Bone marrow (tissue), 2 donors: ENCODE measurements at regions not wholly inside any gene's neighbourhood (a gene's known extent, or its start where the extent isn't known, plus 50 kb on each side); places are given as distances from the start of the nearest gene placed in this dataset.
"Not testable (repeated sequence)": the region's sequence is repeated elsewhere in the genome, so short reads cannot be mapped to it uniquely, and the experiment has no call there.

Experiments used
- DNase-seq, 2 donors: peaks; one replicate each; lab custom pipeline; 2025; lab: John Stamatoyannopoulos, UW

DNA sequence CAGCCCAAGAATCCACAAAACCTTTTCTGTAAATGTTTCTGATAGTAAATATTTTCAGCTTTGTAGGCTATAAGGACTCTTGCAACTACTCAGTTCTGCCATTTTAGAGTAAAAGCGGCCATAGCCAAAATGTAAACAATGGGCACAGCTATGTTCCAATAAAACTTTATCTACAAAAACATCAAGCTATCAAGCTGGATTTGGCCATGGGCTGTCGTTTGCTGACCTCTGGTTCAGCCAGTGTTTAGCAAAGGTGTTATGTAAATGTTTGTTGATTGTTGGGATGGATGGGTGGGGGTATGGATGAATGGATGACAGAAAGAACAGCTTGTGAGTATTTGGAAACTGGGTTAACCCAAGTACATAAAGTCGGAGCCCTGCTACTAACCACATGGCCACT lies 111.1 kb upstream of the VRK1 start:
- DNase-seq, result no peak

DNA sequence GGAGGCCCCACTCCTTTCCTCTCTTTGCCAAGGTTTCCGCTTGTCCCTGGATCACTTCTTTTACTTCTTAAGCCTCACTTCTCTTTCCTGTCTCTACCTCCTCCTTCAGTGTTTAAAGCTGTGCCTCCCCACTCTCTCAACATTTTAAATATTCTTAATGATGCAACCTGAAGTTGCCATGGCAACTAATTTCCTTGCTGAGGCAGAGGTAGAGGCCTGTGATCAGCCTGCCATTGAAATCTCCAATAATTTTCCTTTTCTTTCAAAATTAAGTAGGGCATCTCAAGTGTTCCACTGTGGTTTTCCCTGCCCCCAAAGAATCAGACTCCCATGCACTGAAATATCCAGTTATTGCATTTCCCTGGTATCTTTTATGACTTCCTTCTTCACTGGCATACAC lies 108.6 kb upstream of the VRK1 start:
- no peak for DNase-seq

DNA sequence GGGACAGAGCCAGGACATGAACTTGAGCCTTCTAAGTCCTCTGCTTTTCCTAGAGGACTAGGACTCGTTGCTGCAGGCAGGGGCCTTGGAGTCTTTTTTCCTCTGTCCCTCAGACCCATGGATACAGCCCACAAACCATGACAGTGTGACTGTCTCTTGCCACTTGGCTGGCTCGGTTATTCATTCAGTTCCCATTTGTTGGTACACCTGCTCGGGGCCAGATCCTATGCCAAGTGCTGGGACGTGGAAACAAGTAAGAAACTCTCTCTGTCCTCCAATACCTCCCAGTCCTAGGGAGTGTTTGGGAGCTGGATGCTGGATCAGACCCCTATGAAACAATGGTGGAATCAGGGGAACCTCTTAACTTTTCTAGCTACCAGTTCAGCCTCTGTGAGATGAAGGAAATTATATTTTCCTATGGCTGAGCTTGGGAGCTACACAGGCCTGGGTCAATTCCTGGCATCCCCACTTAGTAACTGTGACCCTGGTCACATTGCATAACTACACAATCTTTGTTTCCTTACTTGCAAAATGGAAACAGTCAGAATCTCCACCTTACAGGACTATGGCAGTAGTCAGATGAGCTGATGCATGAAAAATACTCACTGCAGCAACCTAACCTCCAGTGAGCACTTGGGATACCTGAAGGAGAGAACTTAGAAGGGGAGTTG lies 106.3 kb upstream of the VRK1 start:
- no peak for DNase-seq

DNA sequence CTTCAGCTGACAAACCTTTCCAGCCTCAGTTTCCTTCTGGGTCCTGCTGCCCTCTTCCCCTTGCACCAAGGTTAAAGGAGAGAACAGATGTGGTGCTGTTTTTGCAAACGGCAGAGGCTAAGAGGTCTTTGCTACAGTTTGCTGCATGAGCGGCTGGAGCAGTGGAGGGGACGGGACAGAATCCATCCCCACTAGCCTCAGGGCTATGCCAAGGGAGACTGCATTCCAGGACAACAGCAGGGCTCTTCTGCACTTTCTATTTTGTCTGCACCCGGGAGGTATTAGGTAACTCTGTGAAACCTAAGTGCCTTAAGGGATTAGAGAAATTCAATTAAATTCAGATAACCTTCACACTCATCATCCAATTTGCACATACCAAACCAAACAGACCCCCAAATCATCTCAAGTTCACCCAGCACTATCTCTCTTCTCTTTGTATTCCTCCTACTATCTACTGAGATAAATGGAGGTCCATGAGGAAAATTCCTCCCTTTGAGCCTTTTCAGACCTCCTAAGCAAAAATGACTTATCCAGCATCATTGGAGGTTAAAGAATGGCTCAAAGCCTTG lies 103.8 kb upstream of the VRK1 start:
- DNase-seq, result no peak

DNA sequence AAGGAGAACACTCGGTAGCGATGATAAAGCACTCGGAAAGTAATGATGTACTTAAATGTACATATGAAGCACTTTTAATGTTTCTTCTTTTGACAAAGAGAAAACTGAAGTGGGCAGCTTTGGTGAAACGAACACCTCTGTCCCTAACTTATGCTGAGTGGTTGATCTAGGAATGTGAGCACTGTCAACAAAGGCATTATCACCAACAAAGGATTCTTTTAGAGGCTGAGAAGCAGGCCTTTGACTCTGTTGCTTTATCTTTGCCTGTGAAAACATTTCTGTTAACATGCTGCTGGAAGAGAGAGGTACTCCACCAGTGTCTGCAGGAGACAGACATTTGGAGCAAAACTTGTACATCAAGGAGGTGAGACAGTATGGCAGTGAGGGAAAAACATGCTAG lies 103.2 kb upstream of the VRK1 start:
- no peak for DNase-seq

DNA sequence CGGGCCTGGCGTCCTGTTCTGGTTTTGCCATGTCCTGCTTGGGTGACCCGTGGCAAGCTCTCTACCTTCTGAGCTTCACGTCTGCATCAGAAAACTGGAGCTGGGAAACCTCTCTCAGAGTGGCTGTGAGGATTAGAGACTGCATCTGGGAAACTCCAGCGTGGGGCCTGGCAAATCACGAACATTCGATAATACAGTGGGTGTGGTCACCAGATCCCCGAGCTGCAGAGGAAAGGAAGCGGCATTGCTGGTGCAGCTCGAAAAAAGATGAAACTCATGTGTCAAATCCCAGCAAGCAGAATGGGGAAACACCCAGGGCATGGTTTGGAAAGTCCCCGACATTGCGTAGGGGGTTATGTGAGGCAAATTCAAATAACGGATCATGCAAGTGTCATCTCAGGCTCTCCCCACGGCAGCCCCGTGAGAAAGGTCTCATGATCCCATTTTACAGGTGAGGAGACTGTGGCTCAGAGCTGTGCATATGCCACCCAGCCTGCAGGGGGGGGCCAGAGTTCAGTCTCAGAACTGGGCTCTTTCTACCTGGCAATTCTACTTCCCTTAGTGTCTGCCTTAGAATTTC lies 98.1 kb upstream of the VRK1 start:
- DNase-seq, result no peak

DNA sequence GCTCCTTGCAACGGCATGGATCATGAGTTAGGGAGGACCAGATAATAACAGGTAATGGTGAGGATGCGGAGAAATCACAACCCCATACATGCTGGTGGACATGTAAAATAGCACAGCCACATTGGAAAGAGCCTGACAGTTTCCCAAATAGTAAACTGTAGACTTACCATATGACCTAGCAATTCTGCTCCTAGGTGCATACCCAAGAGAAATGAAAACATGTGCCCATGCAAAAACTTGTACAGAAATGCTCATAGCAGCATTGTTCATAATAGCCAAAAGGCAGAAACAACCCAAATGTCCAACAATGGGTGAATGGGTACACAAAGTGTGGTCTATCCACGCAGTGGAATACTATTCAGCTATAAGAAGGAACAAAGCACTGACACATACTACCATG lies 97.5 kb upstream of the VRK1 start:
- no peak for DNase-seq

DNA sequence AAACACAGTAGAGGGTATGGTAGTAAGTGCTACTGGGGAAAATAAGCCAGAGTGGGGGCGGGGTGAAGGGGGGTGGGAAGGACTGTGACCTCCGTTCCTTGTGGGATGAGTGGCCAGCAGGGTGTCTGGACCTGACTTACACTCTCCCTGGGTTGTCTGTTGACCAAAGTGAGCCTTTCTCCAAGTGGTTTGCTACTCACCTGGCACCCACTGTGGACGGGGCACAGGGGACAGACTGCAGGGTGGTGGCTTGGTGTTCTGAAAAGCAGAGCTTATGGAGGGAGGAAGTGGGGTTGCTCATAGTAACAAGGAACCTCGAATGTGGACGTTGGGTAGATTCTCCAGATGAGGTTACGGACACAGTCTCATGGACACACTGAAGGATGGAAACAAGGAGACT lies 94.4 kb upstream of the VRK1 start:
- no peak for DNase-seq

DNA sequence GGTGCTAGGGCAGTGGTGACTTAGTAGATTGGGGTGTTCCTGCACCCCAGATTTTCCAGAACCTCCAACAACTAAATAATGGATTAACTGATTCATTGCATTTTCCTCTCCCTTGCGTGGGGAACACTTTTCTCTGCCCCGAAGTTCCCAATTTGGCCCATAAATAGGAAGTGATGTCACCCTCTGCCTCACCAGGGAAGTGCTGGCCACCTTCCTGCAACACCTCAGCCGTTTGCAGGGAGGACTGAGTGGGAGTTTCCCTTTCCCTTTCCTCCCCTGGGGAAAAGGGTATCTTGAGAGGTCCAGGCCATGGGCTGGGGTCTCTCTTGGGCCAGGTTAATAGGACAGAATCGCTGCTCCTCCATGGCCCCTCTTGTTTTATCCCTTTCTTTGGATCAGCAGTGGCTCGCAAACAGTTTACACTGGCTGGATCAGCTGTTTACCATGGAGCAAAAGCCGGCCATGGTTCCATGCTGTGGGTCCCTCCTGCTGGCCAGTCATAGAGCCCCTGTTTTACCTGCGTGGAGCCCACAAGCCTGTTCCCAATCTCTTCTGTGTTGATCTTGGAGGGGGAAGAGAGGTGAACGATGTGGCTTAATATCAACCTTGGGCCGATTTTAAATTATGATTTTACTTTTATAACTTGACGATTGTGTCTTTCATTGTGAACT lies 91.6 kb upstream of the VRK1 start:
- DNase-seq, result no peak

DNA sequence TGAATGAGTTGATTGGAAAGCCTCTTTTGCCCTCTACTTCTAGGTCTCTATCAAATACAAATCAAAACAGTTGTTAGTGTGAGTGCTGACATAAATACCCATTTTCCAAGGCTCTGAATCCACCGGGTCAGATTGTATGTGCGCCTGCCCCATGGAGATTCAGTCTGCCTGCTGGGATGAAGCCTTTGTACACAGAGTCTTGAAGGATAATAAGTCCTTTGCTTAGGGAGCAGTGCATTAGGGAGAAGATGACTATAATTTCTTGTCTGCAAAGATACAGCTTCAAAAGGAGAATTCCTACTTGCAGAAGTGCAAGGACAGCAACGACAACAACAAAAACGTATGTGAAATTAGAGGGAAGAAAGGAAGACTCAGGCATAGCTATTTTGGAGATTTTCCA lies 90.3 kb upstream of the VRK1 start:
- no peak for DNase-seq

DNA sequence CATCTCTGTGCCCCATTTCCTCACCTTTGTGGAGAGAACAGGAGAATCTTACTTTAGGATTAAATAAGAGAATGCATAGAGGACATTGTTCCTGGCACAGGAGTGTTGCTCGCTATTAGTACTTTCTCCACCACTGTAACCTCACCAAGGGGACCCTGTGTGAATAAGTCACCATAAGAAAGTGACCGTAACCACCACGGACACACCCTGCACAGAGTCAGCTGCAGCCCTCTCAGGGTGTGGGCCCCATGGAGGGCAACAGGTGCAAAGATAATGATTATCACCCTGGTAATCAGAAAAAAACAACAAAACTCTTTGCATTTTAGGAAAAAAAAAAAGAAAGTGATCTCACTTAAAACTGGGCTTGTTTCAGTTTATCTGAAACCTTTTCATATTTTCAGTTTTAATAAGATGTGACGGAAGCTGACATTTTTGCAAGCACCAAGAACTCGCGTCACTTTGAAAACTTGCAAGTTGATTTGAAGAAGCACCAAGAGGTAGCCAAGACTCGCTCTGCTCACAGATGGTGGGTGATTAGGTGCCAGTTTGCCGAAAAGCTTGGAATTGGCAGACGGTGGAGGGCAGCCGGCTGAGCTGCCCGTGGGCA lies 87.0 kb upstream of the VRK1 start:
- no peak for DNase-seq

DNA sequence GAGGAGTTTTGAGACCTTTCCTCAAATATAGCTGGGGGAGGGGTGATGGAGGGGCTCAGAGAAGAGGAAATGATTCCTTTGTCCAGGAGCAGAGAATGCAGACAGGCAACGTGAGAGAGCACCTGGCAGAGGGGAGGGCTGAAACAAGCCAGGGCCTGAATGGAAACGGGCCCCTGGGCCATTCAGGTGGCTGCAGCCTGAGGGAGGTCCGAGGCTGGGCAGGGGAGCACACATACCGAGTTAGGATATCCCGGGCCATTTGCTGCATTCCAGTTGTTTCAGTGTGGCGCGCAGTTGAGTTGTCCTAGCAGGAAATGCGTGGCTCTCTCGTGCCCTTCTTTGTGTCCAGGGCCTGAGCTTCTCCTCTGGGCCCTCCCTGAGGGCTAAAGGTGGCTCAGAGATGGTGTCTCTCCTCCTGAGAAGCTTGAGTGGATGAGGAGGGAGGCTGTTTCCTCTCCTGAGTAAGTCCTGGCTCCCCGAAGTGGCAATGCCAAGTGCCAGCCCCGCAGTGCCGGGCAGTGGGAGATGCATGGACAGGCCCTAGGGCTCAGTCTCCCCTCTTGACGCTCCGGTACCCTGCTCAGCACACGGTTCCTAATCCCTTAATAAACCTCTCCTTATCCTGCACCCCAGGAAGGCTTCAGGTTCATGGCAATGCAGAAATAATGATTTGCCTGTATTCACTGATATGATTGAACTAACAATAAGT lies 85.5 kb upstream of the VRK1 start:
- DNase-seq, result no peak

DNA sequence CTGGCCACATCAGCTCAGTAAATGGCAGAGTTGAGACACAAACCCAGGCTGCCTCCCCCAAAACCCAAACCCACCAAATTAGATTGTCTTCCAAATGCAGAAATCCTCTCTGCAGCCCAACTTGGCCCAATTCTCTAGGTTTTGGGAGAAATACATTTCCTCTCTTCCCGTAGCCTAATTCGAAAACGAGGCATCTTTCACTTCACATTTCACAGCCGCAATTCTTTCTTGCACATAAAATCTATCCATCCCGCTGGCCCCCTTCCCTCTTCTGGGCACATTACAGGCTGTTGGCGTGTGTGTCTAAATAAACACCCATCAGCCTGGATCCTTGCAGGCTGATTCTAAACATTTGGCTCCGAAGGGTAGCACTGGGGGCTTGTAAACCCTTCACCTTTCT lies 83.8 kb upstream of the VRK1 start:
- no peak for DNase-seq

DNA sequence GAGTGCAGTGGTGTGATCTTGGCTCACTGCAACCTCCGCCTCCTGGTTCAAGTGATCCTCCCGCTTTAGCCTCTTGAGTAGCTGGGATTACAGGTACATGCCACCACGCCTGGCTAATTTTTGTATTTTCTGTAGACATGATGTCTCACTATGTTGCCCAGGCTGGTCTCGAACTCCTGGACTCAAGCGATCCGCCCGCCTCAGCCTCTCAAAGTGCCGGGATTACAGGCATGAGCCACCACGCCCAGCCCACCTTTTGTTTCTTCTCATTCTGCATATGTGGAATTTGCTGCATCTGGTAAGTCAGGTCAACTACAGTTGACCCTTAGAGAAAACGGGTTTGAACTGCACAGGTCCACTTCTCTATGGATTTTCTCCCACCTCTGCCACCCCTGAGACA lies 82.6 kb upstream of the VRK1 start:
- DNase-seq, result not testable (repeated sequence)

DNA sequence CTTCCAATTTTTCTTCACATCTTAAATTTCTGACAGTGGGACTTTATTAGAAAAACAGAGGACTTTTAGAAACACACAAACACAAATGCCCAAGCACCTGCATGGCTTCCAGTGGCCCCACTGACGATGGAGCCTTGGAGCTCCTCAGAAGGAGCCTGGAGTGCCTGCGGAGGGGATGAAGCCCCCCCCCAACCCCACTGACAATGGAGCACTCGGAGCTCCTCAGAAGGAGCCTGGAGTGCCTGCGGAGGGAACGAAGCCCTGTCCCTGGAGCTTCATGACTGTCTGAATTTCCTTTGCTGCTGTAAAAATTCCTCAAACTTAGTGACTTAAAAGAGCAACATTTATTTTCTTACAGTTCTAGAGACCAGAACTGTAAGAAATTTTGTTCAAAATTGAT lies 80.1 kb upstream of the VRK1 start:
- no peak for DNase-seq

DNA sequence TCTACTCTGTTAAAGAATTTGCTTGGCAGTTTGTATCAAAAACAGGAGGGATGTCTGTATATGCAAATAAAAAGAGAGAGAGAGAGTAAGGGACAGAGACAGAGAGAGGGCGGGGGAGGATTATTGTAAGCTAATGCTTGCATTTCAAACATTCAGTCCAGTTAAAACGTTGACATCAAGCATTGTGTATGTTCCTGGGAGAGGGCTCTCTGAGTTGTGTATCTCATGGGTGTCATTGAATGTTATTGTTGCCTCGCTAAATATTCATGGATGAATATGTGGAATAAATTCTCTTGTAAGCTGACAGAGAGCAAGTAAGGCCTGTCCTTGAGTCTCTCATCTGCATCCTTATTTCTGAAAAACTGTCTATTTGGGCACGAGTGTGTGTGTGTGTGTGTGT lies 78.8 kb upstream of the VRK1 start:
- no peak for DNase-seq

DNA sequence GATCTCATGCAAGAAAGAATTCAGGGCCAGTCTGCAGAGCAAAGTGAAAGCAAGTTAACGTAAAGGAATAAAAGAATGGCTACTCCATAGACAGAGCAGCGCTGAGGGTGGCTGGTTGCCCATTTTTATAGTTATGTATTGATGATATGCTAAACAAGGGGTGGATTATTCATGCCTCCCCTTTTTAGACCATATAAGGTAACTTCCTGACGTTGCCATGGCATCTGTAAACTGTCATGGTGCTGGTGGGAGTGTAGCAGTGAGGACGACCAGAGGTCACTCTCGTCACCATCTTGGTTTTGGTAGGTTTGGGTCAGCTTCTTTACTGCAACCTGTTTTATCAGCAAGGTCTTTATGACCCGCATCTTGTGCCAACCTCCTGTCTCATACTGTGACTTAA lies 76.5 kb upstream of the VRK1 start:
- DNase-seq, result not testable (repeated sequence)

DNA sequence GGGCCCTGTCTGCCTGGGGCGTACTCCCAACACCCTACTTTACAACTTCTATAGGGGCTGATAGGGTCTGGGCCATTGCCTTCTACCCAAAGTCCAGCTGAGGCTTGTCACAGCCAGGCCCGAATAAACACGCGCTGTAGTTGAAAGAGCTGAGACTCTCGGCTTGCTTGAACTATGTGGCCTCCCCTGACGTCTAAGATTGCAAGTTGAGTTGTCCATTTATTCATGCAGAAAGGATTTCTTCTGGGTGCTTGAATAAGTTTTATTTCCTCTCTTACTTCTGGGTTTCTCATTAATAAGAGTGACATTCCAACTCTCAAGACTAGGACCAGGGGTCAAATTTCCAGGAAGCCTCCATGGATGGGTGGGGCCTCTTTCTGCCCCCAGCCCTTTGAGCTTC lies 74.4 kb upstream of the VRK1 start:
- DNase-seq, result no peak

DNA sequence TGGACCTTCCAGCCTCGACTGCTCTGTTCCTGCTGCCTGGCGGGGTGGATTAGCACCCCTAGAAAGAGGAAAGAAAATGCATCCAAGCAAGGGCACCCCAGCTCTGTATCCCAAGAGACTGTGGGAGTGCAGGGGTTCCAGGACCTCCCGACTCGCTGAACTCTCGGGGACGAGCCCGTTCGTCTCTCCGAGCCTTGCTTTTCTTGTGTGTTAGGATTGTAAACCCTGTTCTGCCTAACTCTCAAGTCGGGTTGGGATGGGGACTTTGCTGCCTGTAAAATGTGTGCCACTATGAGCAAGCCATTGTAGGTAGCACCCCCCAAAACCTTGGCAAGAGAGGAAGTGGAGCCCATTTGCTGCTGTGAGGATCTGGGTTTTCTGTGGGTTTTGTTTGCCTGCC lies 73.2 kb upstream of the VRK1 start:
- DNase-seq, result no peak

DNA sequence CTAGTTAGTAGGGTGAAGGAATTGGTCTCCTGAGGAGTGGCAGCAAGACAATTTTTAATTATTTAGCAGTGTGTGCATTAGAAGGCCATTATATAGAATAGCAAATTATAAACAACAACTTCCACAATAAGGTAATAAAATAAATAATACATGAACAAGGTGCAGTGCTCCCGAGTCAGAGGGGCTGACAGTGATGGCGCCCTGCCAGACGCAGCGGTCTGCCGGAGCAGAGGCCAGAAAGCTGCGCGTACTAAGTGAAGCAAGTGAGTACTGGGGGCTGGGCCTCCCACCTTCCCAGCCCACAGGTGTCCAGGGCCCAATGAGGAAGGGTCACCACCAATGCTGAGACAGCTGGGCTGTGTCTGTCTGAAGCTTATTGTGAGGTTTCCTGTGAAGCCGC lies 72.0 kb upstream of the VRK1 start:
- DNase-seq, result no peak

DNA sequence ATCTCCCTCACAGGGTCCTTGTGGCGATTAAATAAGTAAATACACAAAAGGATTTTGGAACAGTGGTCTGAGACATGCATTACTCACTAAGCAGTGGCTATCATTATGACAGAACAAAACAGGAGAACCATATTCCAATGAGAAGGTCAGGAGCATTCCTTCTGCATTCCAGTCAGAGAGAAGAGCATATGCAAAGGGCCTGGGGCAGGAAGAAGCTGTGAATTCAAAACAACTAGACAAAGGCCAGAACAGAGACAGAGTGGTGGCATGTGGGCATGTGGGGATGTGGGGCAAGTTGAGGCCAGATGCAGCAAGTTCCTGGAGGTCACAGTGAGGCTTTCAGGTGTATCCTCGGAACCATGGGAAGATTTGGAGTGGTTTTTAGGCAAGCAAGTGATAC lies 70.1 kb upstream of the VRK1 start:
- no peak for DNase-seq

DNA sequence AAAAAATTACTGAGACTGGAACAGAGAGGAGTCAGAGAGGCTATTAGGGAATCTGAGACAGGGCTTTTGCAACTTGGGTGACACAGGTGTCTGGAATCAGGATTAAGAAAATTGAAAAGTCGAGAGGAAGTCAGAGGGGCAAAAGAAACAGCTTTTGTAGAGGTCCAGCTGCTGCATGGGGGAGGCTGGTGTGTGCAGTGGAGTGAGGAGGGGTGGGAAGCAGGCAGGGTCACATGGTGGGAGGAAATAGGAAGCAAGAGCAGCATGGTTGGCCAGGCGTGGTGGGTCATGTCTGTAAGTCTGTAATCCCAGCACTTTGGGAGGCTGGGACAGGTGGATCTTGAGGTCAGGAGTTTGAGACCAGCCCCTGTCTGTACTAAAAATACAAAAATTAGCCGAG lies 69.7 kb upstream of the VRK1 start:
- DNase-seq, result no peak
